ENCODE measurements at regions not wholly inside any gene's neighbourhood (a gene's known extent, or its start where the extent isn't known, plus 50 kb on each side); places are given as distances from the start of the nearest gene placed in this dataset.

DNA sequence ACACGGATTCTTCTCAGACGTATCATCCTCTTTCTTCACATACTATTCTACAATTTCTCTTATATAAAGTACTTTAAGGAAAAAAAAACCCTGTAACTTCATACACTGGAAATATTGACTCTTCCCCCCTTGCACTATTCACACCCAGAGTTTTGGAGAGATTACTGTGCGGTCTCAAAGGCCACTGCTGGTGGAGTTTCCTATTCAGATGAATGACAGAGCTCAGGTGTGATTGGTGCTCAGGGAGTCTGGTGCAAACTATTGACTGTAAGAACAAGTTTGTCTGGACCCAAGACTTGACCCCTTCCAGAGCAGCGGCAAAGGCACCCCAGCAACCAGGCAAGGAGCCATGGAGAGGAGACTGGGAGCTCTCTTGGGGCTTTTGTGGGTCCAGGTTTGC lies 187.5 kb upstream of the OR4E1 start:
- H3K27ac ChIP-seq (ENCODE audit: low read length), result no peak overlapping the region
- intact Hi-C loops (cut with micrococcal nuclease), result no loop called here
- H3K27me3 ChIP-seq (ENCODE audit: low read length), result peaks cover 52% of the 10 kb centered on the region
- no peak overlapping the region for H2AFZ ChIP-seq (ENCODE audit: low read length)
- no peaks in the 10 kb centered on the region; the same call in 1 of the 2 replicates for H3K36me3 ChIP-seq (ENCODE audit: low read depth, low read length)
- H3K4me2 ChIP-seq (ENCODE audit: low read length), result no peak overlapping the region
- no peaks in the 10 kb centered on the region for H3K9me3 ChIP-seq (ENCODE audit: low read length)
- H3K79me2 ChIP-seq (ENCODE audit: low read length), result no peaks in the 10 kb centered on the region
- H3K9me2 ChIP-seq (replicated peaks; ENCODE audit: low read length), result no peaks in the 10 kb centered on the region
- H3K4me3 ChIP-seq (ENCODE audit: low read length), result no peak overlapping the region
- no peaks in the 10 kb centered on the region for H3K4me1 ChIP-seq (ENCODE audit: insufficient read depth, low read length)
- DNase-seq (no peak), ATAC-seq (no peak)
- TF ChIP-seq, protein P1, sequence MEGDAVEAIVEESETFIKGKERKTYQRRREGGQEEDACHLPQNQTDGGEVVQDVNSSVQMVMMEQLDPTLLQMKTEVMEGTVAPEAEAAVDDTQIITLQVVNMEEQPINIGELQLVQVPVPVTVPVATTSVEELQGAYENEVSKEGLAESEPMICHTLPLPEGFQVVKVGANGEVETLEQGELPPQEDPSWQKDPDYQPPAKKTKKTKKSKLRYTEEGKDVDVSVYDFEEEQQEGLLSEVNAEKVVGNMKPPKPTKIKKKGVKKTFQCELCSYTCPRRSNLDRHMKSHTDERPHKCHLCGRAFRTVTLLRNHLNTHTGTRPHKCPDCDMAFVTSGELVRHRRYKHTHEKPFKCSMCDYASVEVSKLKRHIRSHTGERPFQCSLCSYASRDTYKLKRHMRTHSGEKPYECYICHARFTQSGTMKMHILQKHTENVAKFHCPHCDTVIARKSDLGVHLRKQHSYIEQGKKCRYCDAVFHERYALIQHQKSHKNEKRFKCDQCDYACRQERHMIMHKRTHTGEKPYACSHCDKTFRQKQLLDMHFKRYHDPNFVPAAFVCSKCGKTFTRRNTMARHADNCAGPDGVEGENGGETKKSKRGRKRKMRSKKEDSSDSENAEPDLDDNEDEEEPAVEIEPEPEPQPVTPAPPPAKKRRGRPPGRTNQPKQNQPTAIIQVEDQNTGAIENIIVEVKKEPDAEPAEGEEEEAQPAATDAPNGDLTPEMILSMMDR (conservative IDR thresholded peaks at IDR 0.05; ENCODE audit: low read depth, low read length), result no peak
- TF ChIP-seq EZH2phosphoT487 (IDR thresholded peaks at IDR 0.05; ENCODE audit: borderline replicate concordance, low read length) (no peak), EZH2 (IDR thresholded peaks at IDR 0.05; ENCODE audit: low read length, unreplicated experiment) (no peak)
- ChIA-PET POLR2A (ENCODE audit: unreplicated experiment) (no interaction called here), CTCF (no interaction called here)
- BruUV-seq (replicated peaks), result no TSS peak
- H3F3A ChIP-seq (ENCODE audit: low read length, unreplicated experiment), result no peaks in the 10 kb centered on the region
- no peaks in the 10 kb centered on the region for H4K20me1 ChIP-seq (ENCODE audit: low read length)
- H3K9ac ChIP-seq (ENCODE audit: low read length), result no peak overlapping the region

DNA sequence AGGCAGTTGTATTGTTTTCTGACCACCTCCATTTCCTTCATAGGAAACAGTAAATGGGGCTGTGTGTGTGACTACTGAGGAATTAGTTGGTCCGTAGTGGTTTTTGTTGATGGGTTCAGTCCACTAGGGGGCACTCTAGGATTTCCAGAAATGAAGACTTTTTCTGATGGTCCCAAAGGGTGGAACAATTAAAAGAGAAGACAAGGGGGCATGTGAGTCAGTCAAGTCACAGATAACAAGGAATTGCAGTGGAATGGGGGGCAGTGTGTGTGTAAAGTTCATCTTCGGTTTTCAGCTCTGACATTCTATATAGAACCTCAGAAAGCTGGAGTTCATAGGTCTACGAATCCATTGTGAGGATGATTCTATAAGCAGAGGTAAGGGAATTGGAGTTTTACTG lies 186.6 kb upstream of the OR4E1 start:
- intact Hi-C loops (cut with micrococcal nuclease), result no loop called here
- Histone ChIP-seq H3K4me2 (ENCODE audit: low read length) (no peak overlapping the region), H2AFZ (ENCODE audit: low read length) (no peak overlapping the region), H3K27ac (ENCODE audit: low read length) (no peak overlapping the region), H3K4me1 (ENCODE audit: insufficient read depth, low read length) (no peaks in the 10 kb centered on the region), H3K36me3 (ENCODE audit: low read depth, low read length) (no peaks in the 10 kb centered on the region; the same call in 1 of the 2 replicates), H3K79me2 (ENCODE audit: low read length) (no peaks in the 10 kb centered on the region), H3K9me3 (ENCODE audit: low read length) (no peaks in the 10 kb centered on the region), H4K20me1 (ENCODE audit: low read length) (no peaks in the 10 kb centered on the region), H3K27me3 (ENCODE audit: low read length) (peaks cover 59% of the 10 kb centered on the region), H3K4me3 (ENCODE audit: low read length) (no peak overlapping the region), H3F3A (ENCODE audit: low read length, unreplicated experiment) (no peaks in the 10 kb centered on the region), H3K9ac (ENCODE audit: low read length) (no peak overlapping the region), H3K9me2 (replicated peaks; ENCODE audit: low read length) (no peaks in the 10 kb centered on the region)
- DNase-seq, result peak; percentile 40
- CTCF ChIA-PET, result no interaction called here
- no TSS peak for BruUV-seq (replicated peaks)
- ATAC-seq, result no peak
- TF ChIP-seq, protein P1 (conservative IDR thresholded peaks at IDR 0.05; ENCODE audit: low read depth, low read length), result peak; percentile 69
- TF ChIP-seq EZH2 (IDR thresholded peaks at IDR 0.05; ENCODE audit: low read length, unreplicated experiment), result no peak
- no peak for TF ChIP-seq EZH2phosphoT487 (IDR thresholded peaks at IDR 0.05; ENCODE audit: borderline replicate concordance, low read length)
- POLR2A ChIA-PET (ENCODE audit: unreplicated experiment), result no interaction called here

DNA sequence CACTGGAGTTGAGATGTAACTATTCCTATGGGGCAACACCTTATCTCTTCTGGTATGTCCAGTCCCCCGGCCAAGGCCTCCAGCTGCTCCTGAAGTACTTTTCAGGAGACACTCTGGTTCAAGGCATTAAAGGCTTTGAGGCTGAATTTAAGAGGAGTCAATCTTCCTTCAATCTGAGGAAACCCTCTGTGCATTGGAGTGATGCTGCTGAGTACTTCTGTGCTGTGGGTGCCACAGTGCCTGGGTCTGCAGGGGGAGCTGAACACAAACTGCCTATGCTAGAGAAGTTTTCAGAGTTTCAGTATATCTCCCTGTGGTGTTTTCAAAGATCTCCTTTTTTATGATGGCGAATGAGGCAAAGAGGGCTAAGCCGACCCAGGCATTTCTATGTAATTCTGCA lies 179.2 kb upstream of the OR4E1 start:
- Histone ChIP-seq H3K4me1 (ENCODE audit: insufficient read depth, low read length) (no peaks in the 10 kb centered on the region), H3K9me3 (ENCODE audit: low read length) (no peaks in the 10 kb centered on the region), H3K27ac (ENCODE audit: low read length) (no peak overlapping the region), H2AFZ (ENCODE audit: low read length) (no peak overlapping the region), H3F3A (ENCODE audit: low read length, unreplicated experiment) (no peaks in the 10 kb centered on the region), H3K9ac (ENCODE audit: low read length) (no peak overlapping the region), H3K4me2 (ENCODE audit: low read length) (no peak overlapping the region), H4K20me1 (ENCODE audit: low read length) (no peaks in the 10 kb centered on the region), H3K9me2 (replicated peaks; ENCODE audit: low read length) (no peaks in the 10 kb centered on the region), H3K79me2 (ENCODE audit: low read length) (no peaks in the 10 kb centered on the region), H3K27me3 (ENCODE audit: low read length) (peaks cover 44% of the 10 kb centered on the region), H3K4me3 (ENCODE audit: low read length) (no peak overlapping the region), H3K36me3 (ENCODE audit: low read depth, low read length) (no peaks in the 10 kb centered on the region)
- ChIA-PET POLR2A (ENCODE audit: unreplicated experiment) (no interaction called here), CTCF (no interaction called here)
- ATAC-seq (no peak), DNase-seq (no peak)
- TF ChIP-seq, protein P1 (conservative IDR thresholded peaks at IDR 0.05; ENCODE audit: low read depth, low read length), result no peak
- no peak for TF ChIP-seq EZH2 (IDR thresholded peaks at IDR 0.05; ENCODE audit: low read length, unreplicated experiment)
- no peak for TF ChIP-seq EZH2phosphoT487 (IDR thresholded peaks at IDR 0.05; ENCODE audit: borderline replicate concordance, low read length)
- intact Hi-C loops (cut with micrococcal nuclease), result no loop called here
- BruUV-seq (replicated peaks), result no TSS peak
